HG02870 (cell line): ENCODE measurements at regions not wholly inside any gene's neighbourhood (a gene's known extent, or its start where the extent isn't known, plus 50 kb on each side); places are given as distances from the start of the nearest gene placed in this dataset.

Experiments
- ATAC-seq: cut with Tn5 transposase; IDR thresholded peaks from one replicate; pipeline ENCODE4 v1.9.1; 2021; ENCODE audit warnings: mild to moderate bottlenecking, moderate library complexity; ENCODE audit not compliant: unreplicated experiment

DNA sequence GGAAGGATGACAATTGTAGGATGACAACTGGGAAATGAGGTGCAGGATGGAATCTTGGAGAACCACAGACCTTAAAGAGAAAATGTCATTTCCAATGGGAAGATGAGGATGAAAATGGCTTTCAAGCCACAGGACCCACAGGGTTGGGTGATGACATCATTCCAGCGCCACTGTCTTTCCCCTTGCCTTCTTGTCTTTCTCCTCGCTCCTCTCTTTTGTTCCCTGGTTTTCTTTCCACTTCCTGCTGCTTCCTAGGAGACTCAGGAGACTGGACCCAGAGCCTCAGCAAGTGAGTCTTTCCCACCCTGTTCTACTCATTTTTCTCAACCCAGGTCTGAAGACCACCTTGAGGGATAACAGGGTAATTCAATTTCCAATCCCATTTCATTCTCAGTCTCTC is 548.8 kb downstream of the FGF9 start:
- no peak for ATAC-seq

GRCh38 chr13:22220151-22221135 is 549.6 kb downstream of the FGF9 start:
- ATAC-seq = no peak

GRCh38 chr13:22223411-22223810 is 552.5 kb downstream of the FGF9 start:
- ATAC-seq = no peak

- no peak for ATAC-seq
Observed at GRCh38 chr13:22226086-22226485, 555.2 kb downstream of the FGF9 start.

- ATAC-seq = no peak
Observed at GRCh38 chr13:22227895-22228294, 557.0 kb downstream of the FGF9 start.

DNA sequence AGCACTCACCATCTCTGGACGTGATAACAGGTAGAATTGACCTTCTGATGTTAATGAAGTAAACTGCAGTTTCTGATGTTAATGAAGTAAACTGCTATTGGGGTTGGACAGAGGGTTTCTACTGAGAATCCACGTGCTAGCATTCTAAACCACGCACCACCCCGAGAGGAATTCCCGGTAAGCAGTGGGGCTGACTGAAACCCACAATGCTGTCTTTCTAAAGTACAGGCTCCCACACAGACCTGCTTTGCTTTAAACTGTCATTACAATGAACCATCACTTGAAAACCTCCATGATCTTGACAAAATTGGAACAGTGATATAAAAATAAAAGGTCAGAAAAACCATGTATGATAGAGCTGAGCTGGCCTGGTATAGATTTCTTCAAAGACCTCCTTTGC is 559.0 kb downstream of the FGF9 start:
- ATAC-seq = no peak

DNA sequence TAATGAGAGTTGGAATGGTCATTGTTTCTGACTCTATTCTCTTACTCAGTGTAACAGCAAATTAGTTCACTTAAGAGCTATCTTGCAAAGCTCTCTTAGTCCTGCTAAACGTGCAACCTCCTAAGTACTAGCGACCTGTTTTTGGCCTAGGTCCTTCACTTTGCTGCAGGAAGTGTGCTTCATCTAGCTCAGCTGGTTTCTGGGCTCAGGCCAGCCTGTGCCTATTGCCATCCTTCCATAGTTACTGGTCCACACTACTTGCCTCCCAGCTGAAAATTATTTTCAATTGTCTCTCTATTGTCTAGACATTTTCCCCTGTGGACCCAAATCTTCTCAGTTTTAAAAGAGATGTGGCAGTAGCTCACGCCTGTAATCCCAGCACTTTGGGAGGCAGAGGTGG is 561.3 kb downstream of the FGF9 start:
- no peak for ATAC-seq

DNA sequence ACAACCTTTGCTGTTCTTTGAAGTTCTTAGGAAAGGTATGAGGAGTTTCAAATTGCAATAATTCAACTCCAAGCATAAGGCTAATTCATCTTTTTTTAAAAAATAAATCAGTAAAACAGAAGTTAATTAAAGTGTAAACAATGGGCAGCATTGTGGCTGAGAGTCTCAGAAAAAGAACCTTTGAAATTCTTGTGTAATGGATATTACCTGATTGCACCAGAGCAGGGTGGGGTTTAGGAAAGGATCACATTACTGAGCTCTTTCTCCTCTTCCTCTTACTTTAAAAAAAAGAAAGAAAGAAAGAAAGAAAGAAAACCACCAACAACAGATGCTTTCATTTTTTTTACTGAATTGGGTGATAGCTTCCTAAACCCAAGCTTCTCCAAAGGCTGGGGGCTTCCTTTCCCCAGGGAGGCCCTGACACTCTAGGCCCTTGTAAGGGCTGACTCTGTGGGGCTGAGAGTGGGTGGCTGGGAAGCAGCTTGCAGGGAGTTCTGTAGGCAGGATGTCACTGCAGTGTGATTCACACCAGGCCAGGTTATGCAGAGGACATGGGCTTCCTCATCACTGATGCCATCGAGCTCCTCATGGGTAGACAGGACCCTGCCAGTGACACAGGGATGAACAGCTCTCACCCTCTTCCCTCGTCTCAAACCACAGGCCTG is 564.5 kb downstream of the FGF9 start:
- ATAC-seq = no peak

GRCh38 chr13:22235950-22236290 is 565.0 kb downstream of the FGF9 start:
- ATAC-seq = no peak

DNA sequence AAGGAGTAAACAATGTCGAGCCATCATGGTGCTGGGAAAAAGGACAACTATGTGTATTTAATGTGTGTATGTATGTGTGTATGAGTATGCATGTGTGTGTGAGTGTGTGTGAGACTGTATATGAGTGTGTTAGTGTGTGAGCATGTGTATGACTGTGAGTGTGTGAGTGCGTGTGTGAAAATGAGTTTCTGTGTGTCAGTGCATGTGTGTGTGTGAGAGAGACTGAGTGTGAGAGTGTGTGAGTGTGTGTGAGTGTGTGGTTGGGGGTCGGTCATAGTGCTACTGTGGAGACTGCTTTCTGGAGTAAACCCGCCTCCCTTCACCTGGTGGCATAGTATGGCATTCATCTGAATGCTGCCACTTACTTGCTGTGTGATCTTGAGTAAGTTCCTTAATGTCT is 567.4 kb downstream of the FGF9 start:
- ATAC-seq = no peak

GRCh38 chr13:22240716-22241115 is 569.8 kb downstream of the FGF9 start:
- no peak for ATAC-seq

- no peak for ATAC-seq
Observed at GRCh38 chr13:22243469-22244163, 572.7 kb downstream of the FGF9 start.

- ATAC-seq = no peak
Observed at GRCh38 chr13:22252281-22252830, 581.5 kb downstream of the FGF9 start.

DNA sequence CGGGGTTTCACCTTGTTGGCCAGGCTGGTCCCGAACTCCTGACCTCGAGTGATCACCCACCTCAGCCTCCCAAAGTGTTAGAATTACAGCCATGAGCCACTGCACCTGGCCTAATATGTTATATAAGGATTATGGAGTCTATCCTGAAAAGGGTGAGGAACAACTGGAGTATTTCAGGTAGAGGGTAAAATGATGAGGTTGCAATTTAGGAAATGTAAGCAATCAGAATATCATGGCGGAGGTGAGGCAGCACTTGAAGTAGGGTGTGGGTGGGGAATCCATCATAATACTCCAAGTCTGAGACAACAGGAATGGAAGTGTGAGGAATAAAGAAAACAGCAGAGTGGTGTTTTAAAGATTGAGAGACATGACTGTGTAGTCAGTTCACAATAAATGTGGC is 582.2 kb downstream of the FGF9 start:
- no peak for ATAC-seq

GRCh38 chr13:22256111-22256639 is 585.3 kb downstream of the FGF9 start:
- ATAC-seq = no peak

- ATAC-seq = no peak
Observed at GRCh38 chr13:22262001-22262885, 591.4 kb downstream of the FGF9 start.

DNA sequence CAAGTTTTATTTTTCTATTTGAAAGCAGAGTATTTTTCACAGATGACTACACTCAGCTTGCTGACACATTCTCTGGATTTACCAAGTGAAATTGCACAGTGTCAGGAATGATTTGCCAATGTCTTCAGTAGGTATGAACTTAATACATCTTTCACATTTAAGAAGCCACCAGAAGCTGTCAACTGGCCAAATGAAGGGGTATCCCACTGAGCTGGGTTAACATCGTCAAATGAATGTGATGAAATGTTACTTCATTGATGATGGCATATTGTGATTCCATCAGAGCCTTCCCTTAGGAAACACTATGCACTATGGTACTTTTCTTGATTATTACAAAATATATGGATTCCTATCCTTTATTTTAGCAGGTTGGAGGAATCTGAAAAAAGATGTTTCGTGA is 592.3 kb downstream of the FGF9 start:
- ATAC-seq = no peak

DNA sequence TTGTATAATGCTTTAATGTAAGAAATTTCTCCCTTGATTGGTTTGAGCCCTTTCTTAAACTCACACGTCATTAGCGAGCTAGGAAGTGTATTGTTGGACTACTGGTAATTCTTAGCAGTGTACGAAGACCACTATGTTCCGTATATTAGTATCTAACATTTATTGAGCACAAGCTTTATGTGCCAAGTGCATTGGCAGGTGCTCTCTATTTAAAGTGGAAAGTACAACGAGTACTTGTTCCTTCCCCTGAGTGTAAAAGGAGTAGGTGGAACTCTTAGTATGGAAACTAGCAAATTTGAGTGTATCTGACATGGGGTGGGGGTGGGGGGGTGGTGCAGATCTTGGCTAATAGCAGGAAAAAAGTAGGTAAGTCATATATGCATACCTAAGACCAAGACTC is 594.7 kb downstream of the FGF9 start:
- no peak for ATAC-seq

DNA sequence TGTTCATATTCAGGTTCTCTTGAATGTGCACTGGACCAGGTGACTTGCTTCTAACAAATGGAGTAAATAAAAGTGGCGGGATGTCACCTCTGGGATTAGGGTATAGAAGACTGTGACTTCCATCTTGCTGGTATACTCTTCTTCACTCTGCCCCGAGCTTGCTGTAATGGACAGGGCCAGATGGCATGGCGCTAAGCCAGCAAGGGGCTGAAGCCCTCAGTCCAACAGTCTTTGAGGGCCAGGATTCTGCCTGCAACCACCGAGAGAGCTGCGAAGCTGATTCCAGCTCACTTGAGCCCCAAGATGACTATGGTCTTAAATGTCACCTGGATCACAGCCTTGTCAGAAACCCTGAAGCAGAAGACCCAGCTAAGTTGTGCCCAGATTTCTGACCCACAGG is 600.0 kb downstream of the FGF9 start:
- ATAC-seq = no peak

DNA sequence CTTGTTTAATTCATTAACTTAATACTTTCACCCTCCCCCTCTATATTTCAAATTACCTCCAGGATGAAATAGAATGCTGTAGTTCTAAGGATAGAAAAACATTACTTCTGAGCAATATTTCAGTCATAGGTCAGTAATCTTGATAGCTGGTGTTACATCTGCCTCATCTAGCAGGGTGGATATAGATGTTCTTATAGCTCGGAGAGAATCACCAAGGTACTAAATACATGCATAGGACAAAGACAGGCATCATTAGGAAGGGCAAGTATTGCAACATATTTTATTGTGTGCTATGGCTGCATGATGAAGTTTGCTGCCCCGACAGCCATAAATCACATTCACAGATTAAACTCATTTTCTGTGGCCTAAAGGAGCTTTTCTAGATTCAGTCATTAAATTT is 601.0 kb downstream of the FGF9 start:
- ATAC-seq = no peak
